Stimulated activated CD4-positive, alpha-beta T cell treated with anti-CD3 and anti-CD28 coated beads, Interleukin-12 subunit alpha, Interleukin-12 subunit beta, amount 100 ng/mL, for 24 hours (primary cell): ENCODE measurements at regions not wholly inside any gene's neighbourhood (a gene's known extent, or its start where the extent isn't known, plus 50 kb on each side); places are given as distances from the start of the nearest gene placed in this dataset.
"Not testable (repeated sequence)": the region's sequence is repeated elsewhere in the genome, so short reads cannot be mapped to it uniquely, and the experiment has no call there.

Source experiments
- DNase-seq, 2 experiments: peaks; one replicate each; pipeline ENCODE4 v3.0.0-alpha.2; 2020; ENCODE audit warnings: low read depth in 2 of 2

DNA sequence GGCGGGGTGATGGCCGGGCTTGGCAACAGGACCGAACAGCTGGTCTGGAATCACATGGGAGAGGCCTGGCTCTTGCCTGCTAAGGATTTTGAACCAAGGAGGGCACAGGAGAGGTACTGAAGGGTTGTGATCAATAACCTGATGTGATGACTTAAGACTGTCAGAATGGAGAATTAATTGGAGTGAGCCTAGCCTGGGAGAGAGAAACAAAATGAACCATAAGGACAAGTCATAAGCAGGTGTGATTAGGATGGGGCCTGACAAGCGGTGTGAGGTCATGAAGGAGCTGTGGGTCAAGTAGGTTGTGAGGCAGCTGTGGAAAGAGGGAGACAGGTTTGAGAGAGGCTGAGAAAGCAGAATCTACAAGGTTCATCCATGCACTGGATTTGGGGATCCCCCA is 104.6 kb downstream of the MED10 start:
- no peak for DNase-seq

DNA sequence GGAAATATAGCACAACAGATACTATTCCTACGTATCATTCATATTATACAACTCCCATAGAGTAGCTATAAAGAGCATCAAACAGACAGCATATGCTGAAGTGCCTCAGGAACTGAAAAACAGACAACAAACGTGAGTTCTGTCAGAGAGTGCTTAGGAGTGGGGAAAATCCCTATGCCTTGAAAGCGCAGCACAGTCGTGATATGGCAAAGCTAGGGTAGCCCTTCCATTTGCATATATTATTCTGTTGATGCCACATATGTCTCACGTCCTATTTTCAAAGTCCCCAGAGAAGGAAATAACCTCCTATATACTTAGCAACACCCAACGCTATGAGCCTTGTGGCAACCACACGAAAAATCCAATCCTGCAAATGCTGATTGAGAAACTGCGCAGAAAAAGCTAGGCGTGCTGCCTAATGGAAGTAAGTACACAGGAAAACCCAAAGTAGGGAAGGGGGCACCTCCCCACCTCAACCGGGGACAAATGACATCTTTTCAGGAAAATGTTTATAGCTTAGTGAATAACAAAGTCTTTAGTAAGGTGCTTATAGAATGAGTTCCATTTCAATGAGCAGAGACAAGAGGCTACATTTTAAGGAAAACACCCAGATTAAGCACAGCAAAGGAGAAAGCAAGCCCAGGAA is 105.1 kb downstream of the MED10 start:
- DNase-seq: no peak

DNA sequence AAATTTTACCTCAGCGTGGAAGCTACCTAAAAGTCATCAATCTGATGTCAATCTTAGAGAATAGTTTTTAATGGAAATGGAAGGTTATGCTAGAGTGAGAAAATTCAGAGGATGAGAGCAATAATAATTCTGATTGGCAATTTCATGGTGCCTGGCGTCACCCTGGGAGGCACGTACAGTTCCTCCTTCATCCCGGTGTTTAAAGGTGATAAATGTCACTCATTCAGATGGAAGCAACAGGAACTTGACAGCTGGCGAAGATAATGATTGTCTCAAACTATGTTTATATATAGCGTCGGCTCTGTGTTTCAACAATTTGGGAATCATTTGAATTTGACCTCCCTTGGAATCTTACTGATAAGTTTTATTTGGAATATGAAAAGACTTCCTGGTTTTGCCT is 108.4 kb downstream of the MED10 start:
- DNase-seq: no peak

DNA sequence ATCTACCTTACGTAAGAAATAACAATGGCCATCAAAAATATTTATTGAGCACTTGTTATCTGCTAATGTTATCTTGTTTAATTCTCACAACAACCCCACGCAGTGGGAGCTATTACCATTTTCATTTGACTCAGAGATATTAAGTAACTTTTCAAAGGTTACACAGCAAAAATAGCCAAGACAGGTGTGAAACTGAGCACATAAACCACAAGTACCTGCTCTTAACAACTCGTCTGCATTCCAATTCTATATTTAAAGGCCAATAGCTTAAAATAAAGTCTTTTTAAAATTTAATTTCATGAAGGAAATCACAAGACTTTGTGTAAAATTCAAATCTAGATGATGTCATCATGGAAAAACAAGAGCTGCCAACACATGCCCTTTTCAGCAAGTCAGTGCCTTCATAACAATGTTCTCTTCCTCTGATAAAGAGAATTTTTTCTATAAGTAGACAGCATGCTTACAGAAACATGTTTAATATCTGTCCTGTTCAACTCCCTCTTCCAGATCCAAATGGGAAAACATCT is 111.6 kb downstream of the MED10 start:
- no peak for DNase-seq

DNA sequence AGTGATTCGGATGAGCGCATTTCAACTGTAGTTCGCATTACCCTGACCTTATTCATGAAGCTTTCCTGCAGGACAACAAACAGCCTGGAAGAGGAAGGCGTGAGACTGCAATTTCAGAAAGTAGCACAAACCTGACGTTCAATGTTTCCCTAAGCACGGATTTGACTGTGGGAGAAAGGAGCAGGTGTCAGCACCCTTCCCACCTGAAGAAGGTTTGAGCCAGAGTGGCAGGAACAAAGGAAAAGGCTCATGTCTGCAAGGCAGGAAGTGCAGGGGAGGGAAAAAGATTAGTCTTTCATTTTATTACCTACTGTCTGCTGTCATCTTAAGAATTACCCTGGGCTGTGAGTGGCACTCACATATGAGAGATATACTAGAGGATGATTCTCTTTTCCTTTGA is 114.0 kb downstream of the MED10 start:
- DNase-seq: no peak

DNA sequence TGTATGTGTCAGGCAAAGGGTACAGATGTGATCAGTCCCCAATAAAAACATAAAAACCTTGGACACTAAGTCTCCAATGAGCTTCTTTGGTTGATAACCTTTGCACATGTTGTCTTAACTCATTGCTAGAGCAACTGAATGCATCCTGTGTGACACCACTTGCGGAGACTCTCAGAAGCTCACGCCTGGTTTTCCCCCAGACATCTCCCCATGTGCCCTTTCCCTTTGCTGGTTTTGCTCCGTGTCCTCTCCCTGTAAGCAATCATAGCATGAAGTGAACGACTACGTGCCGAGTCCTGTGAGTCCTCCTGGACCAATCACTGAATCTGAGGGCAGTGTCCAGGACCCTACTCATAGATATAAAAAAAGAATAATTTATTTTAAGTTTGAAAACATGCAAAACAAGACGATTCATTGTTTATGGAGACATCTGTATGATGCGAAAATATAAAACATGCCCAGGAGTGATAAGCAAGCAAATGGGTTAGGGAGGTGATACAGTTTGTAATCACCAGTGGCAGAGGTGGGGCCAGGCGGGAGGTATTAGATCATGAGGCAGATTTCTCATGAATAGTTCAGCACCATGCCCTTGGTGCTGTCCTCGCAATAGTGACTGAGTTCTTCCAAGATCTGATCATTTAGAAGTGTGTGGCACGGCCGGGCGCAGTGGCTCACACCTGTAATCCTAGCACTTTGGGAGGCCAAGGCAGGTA is 115.5 kb downstream of the MED10 start:
- DNase-seq: no peak

DNA sequence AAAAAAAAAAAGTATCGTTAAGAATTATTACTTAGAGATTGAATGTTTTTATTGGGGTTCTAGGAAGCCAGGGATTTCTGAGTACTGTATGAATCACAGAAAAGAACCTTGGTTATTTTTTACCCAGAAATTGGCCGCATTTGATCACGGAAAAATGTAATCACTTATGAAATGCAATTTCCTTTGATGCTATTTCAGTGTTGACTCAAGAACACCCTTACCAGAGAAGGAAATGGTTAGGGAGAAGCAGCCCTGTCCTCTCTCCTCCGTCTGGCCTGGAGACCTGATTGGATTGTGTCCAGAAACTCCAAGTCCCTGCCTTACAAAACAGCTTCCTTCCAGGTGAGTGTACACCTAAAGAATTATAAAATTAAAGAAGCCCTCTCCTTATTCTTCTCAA is 116.7 kb downstream of the MED10 start:
- no peak for DNase-seq

DNA sequence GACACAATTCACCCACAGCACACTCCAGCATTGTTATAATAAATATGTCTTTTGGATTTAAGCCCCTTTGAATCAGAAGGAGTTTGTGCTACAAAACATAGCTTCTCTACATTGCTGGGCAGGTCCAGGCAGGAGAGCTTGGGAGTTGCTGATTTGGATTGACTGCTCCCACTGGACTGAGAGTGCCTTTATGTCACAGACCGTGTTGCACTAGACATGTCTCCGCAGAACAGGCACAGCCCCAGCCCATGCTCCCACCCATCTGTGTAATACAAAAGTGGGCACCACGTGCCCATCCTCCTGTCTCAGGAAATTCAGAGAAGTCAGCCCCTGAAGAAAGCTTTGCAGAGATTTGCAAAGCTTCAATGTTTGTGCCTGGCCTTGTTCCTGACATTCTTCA is 117.1 kb downstream of the MED10 start:
- DNase-seq: no peak

DNA sequence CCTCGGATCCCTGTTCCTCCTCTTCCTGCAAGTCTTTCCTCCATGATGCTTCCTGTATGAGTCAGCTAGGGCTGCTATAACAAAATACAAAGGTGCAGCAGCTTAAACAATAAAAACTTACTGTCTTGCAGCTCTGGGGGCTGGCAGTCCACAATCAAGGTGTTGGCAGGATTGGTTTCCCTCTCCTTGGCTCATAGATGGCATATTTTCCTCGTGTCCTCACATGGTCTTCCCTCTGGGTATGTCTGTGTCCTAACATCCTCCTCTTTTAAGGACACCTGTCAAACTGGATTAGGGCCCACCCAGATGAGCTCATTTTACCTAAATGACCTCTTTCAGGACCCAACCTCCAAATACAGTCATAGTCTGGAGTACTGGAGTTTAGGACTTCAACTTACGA is 117.5 kb downstream of the MED10 start:
- DNase-seq: no peak

DNA sequence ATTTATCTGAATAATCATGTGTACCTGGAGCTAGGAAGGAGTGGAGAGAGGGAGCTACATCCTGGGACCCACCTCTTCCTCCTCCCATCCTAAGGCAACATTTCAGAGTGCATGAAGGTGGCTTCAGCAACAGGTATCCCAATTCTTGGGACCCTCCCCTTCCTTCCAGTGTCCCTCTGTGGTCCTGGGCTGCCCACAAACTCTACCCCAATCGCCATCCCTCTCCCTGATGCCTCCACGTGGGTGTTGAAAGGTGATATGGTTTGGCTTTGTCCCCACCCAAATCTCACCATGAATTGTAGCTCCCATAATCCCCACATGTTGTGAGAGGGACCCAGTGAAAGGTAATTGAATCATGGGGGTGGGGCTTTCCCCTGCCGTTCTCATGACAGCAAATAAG is 121.4 kb downstream of the MED10 start:
- no peak for DNase-seq

DNA sequence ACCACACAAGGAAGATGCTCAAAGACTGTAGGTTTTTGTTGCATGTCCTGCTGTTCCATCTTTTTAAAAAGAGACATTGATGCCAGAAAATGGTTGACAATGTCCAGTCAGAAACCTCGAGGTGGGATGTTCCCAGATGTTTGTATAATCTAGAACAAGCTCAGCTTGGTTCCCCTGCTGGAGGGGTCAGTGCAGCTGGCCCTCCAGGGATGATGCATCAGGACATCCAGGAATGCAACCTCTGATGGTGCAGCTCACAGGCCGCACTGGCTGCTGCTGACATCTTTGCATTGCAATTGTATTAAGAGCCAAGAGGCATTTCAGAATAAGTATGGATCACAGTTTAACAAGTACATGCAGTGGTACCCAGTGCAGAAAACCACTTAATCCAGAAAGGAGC is 122.4 kb downstream of the MED10 start:
- DNase-seq: no peak

DNA sequence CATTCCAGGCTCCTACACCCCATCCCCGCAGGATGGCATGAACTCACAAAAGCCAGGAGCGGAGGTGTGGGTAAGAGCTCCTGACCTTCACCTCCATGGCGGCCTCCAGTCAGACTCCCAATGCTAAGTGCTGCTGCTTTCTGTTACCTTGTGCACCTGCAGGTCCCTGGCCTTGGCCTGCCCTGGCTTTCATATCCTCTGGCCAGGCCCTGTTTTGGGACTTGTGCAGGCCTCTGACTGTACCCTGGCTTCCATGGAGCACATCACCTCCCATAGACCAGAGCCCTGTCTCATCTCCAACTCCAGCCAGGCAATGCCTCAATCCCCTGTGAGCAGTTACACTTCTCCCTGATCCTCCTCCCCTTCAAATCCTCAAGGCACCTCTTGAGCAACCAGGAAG is 124.5 kb downstream of the MED10 start:
- no peak for DNase-seq

DNA sequence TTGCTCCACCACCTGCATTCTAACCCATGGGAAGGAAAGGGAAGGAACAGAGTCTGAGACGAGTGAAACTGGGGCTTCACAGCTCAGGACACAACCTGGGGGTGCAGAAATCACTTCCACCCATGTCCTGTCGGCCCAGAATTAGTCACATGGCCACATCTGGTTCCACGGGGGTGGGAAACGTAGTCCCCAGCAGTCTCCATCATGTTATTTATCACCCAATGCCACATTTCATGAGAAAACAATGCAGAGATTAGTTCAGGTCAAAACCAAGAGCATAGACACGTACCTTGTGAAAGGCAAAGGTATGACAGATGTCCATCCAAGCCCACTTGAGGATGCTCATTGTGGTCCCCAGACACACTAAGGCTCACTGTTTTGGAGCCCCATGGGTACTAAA is 125.1 kb downstream of the MED10 start:
- no peak for DNase-seq

DNA sequence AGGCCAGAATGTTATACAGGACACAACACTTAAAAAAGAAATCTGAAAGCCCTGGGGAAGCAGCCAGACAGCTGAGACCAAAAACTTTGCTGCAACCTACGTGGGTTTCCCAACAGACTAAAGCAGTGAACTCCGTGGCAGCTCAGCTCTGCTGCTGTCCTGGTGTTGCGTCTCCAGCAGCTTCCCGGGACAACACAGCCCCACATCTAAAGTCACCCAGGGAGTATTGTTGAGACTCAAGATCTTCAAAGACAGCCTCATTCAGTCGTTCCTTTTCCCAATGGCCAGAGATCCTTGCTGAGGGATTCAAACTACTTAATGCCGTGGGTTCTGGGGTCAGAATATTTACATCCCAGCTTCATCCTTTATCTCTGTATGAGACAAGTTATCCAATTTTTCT is 125.8 kb downstream of the MED10 start:
- no peak for DNase-seq

DNA sequence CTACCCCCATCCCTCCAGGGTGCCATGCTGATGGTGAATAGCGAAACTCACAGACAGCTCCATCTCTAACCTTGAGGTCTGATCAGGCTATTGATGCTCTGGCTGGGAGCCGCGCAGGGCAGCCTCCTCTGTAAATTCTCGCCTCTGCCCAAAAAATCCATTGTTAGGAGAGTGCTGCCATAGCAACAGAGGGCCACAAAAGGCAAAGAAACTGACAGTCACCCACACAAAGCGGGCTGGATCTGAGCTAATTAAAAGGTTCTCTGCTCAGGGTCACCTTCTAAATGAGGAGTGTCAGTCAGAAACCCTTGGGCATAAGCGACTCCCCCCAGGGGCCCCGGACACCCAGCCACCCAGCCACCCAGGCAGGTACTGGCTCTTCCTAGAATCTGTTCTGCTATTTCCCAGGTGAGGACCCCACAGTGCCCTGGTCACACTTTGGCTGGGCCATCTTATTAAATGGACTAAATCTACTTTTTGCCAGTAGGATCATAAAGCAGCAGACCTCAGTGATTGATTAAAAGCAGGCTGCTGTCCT is 126.7 kb downstream of the MED10 start:
- DNase-seq: no peak

DNA sequence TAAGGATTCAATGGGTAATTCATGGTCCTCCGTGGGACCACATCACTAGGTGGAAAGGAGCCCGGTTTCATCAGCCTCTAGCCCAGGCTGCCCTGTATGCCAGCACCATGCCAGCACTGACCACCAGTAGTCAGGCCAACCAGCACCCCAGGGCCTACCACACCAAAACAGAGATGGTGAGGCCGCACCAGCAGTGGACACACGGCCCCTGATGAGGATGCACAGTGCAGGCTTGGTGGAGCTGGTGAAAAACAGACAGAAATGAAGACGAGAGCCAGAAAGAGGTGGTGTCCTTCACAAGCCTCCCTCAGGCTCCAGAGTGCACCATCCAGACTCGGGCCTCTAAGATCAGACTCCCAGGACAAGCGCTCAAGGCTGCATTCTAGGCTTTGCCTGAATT is 128.2 kb downstream of the MED10 start:
- no peak for DNase-seq

DNA sequence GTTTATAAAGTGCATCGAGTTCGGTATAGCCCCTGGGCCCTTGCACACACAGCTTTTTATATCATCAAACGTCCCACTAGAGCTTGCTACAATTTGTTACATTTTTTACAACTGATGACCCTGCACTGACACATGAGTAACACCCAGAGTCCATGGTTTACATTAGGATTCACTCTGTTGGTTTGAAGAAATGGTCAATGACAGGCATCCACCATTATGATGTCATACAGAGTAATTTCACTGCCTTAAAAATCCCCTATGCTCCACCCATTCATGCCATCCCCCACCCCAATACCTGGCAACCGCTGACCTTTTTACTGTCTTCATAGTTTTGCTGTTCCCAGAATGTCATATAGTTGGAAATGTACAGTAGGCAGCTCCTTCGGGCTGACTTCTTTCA is 130.2 kb downstream of the MED10 start:
- DNase-seq: no peak

DNA sequence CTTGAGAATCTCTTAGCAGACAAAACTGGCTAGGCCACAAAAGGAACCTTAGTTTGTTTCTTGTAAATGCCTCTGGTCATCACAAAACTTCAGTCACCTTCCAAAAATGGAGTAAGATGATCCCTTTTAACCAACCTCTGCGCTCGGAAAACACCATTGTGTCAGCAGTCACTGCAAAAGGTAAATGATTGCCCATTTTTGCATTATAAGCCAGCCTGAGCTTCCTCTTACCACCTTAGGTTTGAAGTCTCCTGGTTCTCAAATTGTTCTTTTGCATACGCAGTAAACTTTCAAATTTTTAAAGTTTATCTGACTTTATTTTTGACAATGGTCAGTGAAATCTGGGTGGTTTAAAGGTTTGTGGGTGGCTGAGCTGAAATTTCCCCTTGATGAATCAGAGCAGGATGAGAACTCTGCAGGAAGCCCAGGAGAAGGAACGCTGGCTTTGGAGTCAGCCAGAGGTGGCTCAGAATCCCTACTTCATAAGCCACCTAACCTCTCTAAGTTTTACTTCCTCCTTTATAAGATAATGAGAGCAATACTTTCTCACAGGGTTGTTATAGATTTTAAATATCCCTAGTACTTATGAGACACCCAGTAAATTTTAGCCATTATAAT is 131.4 kb downstream of the MED10 start:
- DNase-seq: no peak

DNA sequence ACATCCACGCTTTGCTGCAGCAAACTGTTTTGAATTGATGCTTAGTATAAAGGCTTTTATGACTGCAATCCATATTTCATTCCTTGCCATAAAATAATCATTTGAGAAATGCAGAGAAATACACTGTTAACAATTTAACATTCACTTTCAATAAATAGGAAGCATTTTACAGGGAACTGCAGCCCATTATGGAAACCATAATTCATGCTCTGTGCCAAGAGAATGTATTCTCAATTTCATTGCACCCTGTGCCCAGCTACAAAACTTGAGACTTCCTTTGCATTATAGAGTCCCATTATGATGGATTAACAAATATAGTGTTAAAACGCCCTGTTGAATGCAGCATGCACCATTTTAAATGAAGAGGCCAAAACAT is 134.0 kb downstream of the MED10 start:
- no peak for DNase-seq

DNA sequence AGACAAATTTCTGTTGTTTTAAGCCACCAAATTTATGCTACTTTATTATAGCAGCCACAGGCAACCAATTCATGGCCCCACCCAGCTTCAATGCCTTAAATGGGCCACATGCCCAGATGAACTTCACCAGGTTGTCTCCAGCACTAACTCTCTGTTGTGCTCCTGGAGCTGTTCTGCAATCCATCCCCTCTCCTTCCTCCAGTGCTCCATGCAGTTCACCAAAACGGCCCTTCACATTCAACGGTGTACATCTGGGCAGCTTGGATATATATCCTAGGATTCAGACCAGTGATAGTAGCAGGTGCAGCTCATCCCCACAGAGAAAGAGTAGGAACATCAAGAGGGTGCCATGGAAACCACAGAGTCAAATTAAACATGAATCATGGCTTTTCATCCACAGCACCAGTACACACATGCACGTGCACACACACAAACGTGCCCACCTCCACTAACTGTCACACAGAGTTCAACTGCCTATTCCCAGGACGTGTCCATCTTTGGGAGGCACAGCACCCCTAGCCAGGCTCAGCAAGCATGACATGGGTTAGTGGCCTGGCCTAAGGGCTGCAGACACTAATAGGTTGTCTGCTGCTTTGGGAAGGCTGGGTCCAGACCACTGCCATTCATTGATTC is 134.5 kb downstream of the MED10 start:
- DNase-seq: no peak

DNA sequence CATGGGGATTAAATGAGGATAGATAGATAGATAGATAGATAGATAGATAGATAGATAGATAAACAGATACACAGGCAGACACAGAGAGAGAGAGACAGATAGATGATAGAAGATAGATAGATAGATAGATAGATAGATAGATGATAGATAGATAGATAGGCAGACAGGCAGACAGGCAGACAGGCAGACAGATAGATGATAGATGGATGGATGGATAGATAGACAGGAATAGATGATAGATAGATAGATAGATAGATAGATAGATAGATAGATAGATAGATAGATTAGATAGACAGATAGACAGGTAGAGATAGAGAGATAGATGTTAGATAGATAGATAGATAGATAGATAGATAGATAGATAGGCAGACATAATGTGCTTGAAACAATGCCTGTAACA is 137.3 kb downstream of the MED10 start:
- DNase-seq: not testable (repeated sequence)

DNA sequence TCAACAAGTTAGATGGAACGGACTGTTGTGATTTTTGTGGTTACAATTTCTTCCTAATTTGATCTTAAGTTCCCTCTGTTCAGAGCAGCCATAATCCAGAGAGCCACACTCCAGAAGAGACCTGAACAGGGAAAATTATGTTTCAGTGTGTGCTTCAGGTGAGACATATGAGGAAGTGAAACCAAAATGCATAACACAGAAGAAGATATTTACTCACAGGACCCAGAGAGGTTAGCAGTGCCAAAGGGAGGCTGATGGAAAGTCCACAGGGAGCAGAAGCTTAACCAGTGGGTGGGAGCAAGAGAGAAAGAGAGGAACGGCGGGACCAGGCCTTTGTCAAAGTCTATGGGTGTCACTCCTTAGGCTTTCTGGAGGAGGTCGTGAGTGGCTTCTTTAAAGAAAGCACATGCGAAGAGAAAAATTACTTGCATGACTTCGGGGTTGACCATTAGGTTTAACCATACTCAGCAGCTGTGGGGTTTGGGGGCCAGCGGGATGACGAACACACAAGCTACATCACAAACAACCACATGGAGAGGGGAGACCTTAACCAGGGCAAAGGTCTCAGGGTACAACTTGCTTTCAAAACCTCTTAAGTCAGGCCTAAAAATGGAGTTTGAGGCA is 141.4 kb downstream of the MED10 start:
- no peak for DNase-seq
